OCI-LY3 (cell line): ENCODE measurements at regions not wholly inside any gene's neighbourhood (a gene's known extent, or its start where the extent isn't known, plus 50 kb on each side); places are given as distances from the start of the nearest gene placed in this dataset.

Experiments used
- EZH2phosphoT487 ChIP-seq: fragments of 200-600 bp; shearing (Covaris generic); IDR thresholded peaks from 2 replicates; pipeline ENCODE4 v1.6.1; 2018; ENCODE audit warnings: antibody characterized with exemption, mixed run types, low read depth
- TF ChIP-seq, protein P1 (sequence below): fragments of 200-600, 300-600 bp; sonication (generic); IDR thresholded peaks from 2 replicates; pipeline ENCODE4 v1.5.1; 2014; ENCODE audit warnings: antibody characterized with exemption, low read length, low read depth

DNA sequence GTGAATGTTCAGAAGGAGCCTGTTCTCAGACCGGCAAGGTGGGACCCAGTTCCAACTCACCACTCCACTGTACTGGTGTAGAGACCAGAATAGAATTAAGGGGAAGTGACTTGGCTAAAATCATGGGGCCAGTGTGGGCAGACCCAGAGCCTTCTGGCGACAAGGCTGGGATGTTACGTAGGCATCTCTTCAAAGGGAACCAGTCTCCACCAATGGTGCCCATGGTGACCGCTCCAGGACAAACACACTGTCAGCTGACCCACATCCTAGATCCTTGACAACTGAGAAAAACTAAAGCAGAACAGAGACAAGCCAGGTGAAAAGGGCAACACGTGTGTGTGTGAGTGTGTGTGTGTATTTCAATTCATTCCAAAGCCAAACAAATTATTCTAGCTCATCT lies 321.7 kb upstream of the FRG2C start:
- TF ChIP-seq, protein P1, sequence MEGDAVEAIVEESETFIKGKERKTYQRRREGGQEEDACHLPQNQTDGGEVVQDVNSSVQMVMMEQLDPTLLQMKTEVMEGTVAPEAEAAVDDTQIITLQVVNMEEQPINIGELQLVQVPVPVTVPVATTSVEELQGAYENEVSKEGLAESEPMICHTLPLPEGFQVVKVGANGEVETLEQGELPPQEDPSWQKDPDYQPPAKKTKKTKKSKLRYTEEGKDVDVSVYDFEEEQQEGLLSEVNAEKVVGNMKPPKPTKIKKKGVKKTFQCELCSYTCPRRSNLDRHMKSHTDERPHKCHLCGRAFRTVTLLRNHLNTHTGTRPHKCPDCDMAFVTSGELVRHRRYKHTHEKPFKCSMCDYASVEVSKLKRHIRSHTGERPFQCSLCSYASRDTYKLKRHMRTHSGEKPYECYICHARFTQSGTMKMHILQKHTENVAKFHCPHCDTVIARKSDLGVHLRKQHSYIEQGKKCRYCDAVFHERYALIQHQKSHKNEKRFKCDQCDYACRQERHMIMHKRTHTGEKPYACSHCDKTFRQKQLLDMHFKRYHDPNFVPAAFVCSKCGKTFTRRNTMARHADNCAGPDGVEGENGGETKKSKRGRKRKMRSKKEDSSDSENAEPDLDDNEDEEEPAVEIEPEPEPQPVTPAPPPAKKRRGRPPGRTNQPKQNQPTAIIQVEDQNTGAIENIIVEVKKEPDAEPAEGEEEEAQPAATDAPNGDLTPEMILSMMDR, result no peak
- TF ChIP-seq EZH2phosphoT487, result no peak
